ENCODE measurements at regions not wholly inside any gene's neighbourhood (a gene's known extent, or its start where the extent isn't known, plus 50 kb on each side); places are given as distances from the start of the nearest gene placed in this dataset.

GRCh38 chr6:167564416-167565250 lies 239.7 kb downstream of the TTLL2 start:
- ATAC-seq (no peak), DNase-seq (no peak)
- H3K9me3 Mint-ChIP-seq, result peaks cover 4% of the 10 kb centered on the region
- no peaks in the 10 kb centered on the region for H3K36me3 Mint-ChIP-seq (ENCODE audit: low read depth)
- no peak overlapping the region for H3K4me3 Mint-ChIP-seq
- H3K27ac Mint-ChIP-seq, result no peak overlapping the region
- H3K27me3 Mint-ChIP-seq, result no peaks in the 10 kb centered on the region
- no peaks in the 10 kb centered on the region for H3K4me1 Mint-ChIP-seq

- no peak for DNase-seq
- H3K27ac Mint-ChIP-seq, result no peak overlapping the region
- no peak for ATAC-seq
- H3K27me3 Mint-ChIP-seq, result no peaks in the 10 kb centered on the region
- H3K9me3 Mint-ChIP-seq, result peaks cover 4% of the 10 kb centered on the region
- no peaks in the 10 kb centered on the region for H3K36me3 Mint-ChIP-seq (ENCODE audit: low read depth)
- no peaks in the 10 kb centered on the region for H3K4me1 Mint-ChIP-seq
- no peak overlapping the region for H3K4me3 Mint-ChIP-seq
Observed at GRCh38 chr6:167565388-167565787, 240.5 kb downstream of the TTLL2 start.

- Mint-ChIP-seq H3K27me3 (no peaks in the 10 kb centered on the region), H3K36me3 (ENCODE audit: low read depth) (no peaks in the 10 kb centered on the region), H3K9me3 (peaks cover 4% of the 10 kb centered on the region), H3K4me3 (no peak overlapping the region), H3K27ac (no peak overlapping the region), H3K4me1 (no peaks in the 10 kb centered on the region)
- ATAC-seq (no peak), DNase-seq (no peak)
Observed at GRCh38 chr6:167565884-167566599, 241.2 kb downstream of the TTLL2 start.

- DNase-seq (no peak), ATAC-seq (no peak)
- Mint-ChIP-seq H3K36me3 (ENCODE audit: low read depth) (no peaks in the 10 kb centered on the region), H3K4me1 (no peaks in the 10 kb centered on the region), H3K4me3 (no peak overlapping the region), H3K9me3 (peaks cover 4% of the 10 kb centered on the region), H3K27me3 (no peaks in the 10 kb centered on the region), H3K27ac (no peak overlapping the region)
Observed at GRCh38 chr6:167566711-167567141, 241.8 kb downstream of the TTLL2 start.

- H3K4me3 Mint-ChIP-seq, result no peak overlapping the region
- DNase-seq, result no peak
- no peaks in the 10 kb centered on the region for H3K36me3 Mint-ChIP-seq (ENCODE audit: low read depth)
- no peaks in the 10 kb centered on the region for H3K27me3 Mint-ChIP-seq
- H3K4me1 Mint-ChIP-seq, result no peaks in the 10 kb centered on the region
- H3K9me3 Mint-ChIP-seq, result peaks cover 4% of the 10 kb centered on the region
- no peak for ATAC-seq
- H3K27ac Mint-ChIP-seq, result no peak overlapping the region
Observed at GRCh38 chr6:167567142-167568033, 242.5 kb downstream of the TTLL2 start.

GRCh38 chr6:167568407-167569024 lies 243.6 kb downstream of the TTLL2 start:
- DNase-seq (no peak), ATAC-seq (no peak)
- Mint-ChIP-seq H3K9me3 (peaks cover 4% of the 10 kb centered on the region), H3K36me3 (ENCODE audit: low read depth) (no peaks in the 10 kb centered on the region), H3K4me1 (no peaks in the 10 kb centered on the region), H3K27ac (no peak overlapping the region), H3K27me3 (no peaks in the 10 kb centered on the region), H3K4me3 (no peak overlapping the region)

- no peak for ATAC-seq
- DNase-seq, result no peak
- no peaks in the 10 kb centered on the region for H3K4me1 Mint-ChIP-seq
- H3K27ac Mint-ChIP-seq, result no peak overlapping the region
- no peaks in the 10 kb centered on the region for H3K9me3 Mint-ChIP-seq
- H3K36me3 Mint-ChIP-seq (ENCODE audit: low read depth), result no peaks in the 10 kb centered on the region
- no peaks in the 10 kb centered on the region for H3K27me3 Mint-ChIP-seq
- H3K4me3 Mint-ChIP-seq, result no peak overlapping the region
Observed at GRCh38 chr6:167569041-167569805, 244.3 kb downstream of the TTLL2 start.

GRCh38 chr6:167569879-167570278 lies 245.0 kb downstream of the TTLL2 start:
- DNase-seq, result no peak
- Mint-ChIP-seq H3K4me3 (no peak overlapping the region), H3K27me3 (no peaks in the 10 kb centered on the region), H3K36me3 (ENCODE audit: low read depth) (no peaks in the 10 kb centered on the region), H3K27ac (no peak overlapping the region), H3K4me1 (no peaks in the 10 kb centered on the region), H3K9me3 (no peaks in the 10 kb centered on the region)
- no peak for ATAC-seq

GRCh38 chr6:167570460-167571400 lies 245.8 kb downstream of the TTLL2 start:
- DNase-seq, result no peak

GRCh38 chr6:167571550-167571949 lies 246.7 kb downstream of the TTLL2 start:
- H3K27me3 Mint-ChIP-seq, result no peaks in the 10 kb centered on the region
- H3K27ac Mint-ChIP-seq, result no peak overlapping the region
- DNase-seq (no peak), ATAC-seq (no peak)
- H3K36me3 Mint-ChIP-seq (ENCODE audit: low read depth), result no peaks in the 10 kb centered on the region
- no peaks in the 10 kb centered on the region for H3K9me3 Mint-ChIP-seq
- no peaks in the 10 kb centered on the region for H3K4me1 Mint-ChIP-seq
- no peak overlapping the region for H3K4me3 Mint-ChIP-seq

More at GRCh38 chr6:167570460-167571400, 245.8 kb downstream of the TTLL2 start:
- H3K36me3 Mint-ChIP-seq (ENCODE audit: low read depth), result no peaks in the 10 kb centered on the region
- H3K27me3 Mint-ChIP-seq, result no peaks in the 10 kb centered on the region
- no peaks in the 10 kb centered on the region for H3K9me3 Mint-ChIP-seq
- H3K4me3 Mint-ChIP-seq, result no peak overlapping the region
- no peak for ATAC-seq
- no peak overlapping the region for H3K27ac Mint-ChIP-seq
- H3K4me1 Mint-ChIP-seq, result no peaks in the 10 kb centered on the region

GRCh38 chr6:167572106-167572505 lies 247.2 kb downstream of the TTLL2 start:
- Mint-ChIP-seq H3K4me1 (no peaks in the 10 kb centered on the region), H3K36me3 (ENCODE audit: low read depth) (no peaks in the 10 kb centered on the region), H3K27me3 (no peaks in the 10 kb centered on the region), H3K27ac (no peak overlapping the region), H3K9me3 (no peaks in the 10 kb centered on the region), H3K4me3 (no peak overlapping the region)
- ATAC-seq (no peak), DNase-seq (no peak)

- no peak overlapping the region for H3K4me3 Mint-ChIP-seq
Observed at GRCh38 chr6:167572841-167573271, 248.0 kb downstream of the TTLL2 start.

More at GRCh38 chr6:167572841-167573271, 248.0 kb downstream of the TTLL2 start:
- Mint-ChIP-seq H3K36me3 (ENCODE audit: low read depth) (no peaks in the 10 kb centered on the region), H3K9me3 (no peaks in the 10 kb centered on the region), H3K27me3 (no peaks in the 10 kb centered on the region), H3K4me1 (no peaks in the 10 kb centered on the region), H3K27ac (no peak overlapping the region)
- DNase-seq (no peak), ATAC-seq (no peak)

Data from activated naive CD8-positive, alpha-beta T cell treated with anti-CD3 and anti-CD28 coated beads, Interleukin-2, amount 50 U/mL, for 24 hours (primary cell).